ENCODE measurements at regions not wholly inside any gene's neighbourhood (a gene's known extent, or its start where the extent isn't known, plus 50 kb on each side); places are given as distances from the start of the nearest gene placed in this dataset.

- no peak overlapping the region for H3K14ac ChIP-seq (ENCODE audit: insufficient read depth, low read length)
- no peak overlapping the region for H2BK12ac ChIP-seq (ENCODE audit: insufficient read length, low read depth, low read length)
- Mint-ChIP-seq H3K27me3 (ENCODE audit: low read depth) (no peaks in the 10 kb centered on the region; the same call in 1 of the 2 replicates), H3K27ac (no peak overlapping the region), H3K4me3 (no peak overlapping the region), H3K9me3 (no peaks in the 10 kb centered on the region), H3K36me3 (ENCODE audit: insufficient read depth in 1 of 3, low read depth in 3 of 3) (no peaks in the 10 kb centered on the region), H3K4me1 (no peaks in the 10 kb centered on the region)
- H3K79me2 ChIP-seq (ENCODE audit: insufficient read depth, low read length), result no peaks in the 10 kb centered on the region
- H3K9me3 ChIP-seq (ENCODE audit: control insufficient read depth, low read depth, low read length), result no peaks in the 10 kb centered on the region
- no peak overlapping the region for H3K4ac ChIP-seq (ENCODE audit: low read depth, low read length)
- no peak overlapping the region for H4K91ac ChIP-seq (ENCODE audit: insufficient read length, low read depth, low read length)
- no peak overlapping the region for H3K4me2 ChIP-seq (ENCODE audit: insufficient read depth, insufficient read length, low read length)
- H3K23ac ChIP-seq (ENCODE audit: insufficient read length, low read depth, low read length), result no peak overlapping the region
- H4K8ac ChIP-seq (replicated peaks; ENCODE audit: insufficient read length, low read depth, low read length), result no peak overlapping the region
- no peak overlapping the region for H3K9ac ChIP-seq (ENCODE audit: extremely low read depth, insufficient read length, low read length)
- no peak overlapping the region for H3K27ac ChIP-seq (ENCODE audit: insufficient read length, low read depth, low read length)
- H3K79me1 ChIP-seq (ENCODE audit: insufficient read depth, low read depth, low read length, poor library complexity, severe bottlenecking), result no peaks in the 10 kb centered on the region
- no peak overlapping the region for H3T11ph ChIP-seq (ENCODE audit: low read length)
- no peaks in the 10 kb centered on the region for H3K23me2 ChIP-seq (ENCODE audit: insufficient read length, low read depth, low read length, poor library complexity, severe bottlenecking)
- no peak overlapping the region for H2BK20ac ChIP-seq (ENCODE audit: low read depth, low read length, poor library complexity, severe bottlenecking)
- H3K18ac ChIP-seq (ENCODE audit: insufficient read length, low read depth, low read length), result no peak overlapping the region
- WGBS (ENCODE audit: extremely low coverage, insufficient read length, low lambda C conversion rate), result no CpG with 5 or more reads among the region's 4 CpGs
- H3K56ac ChIP-seq (ENCODE audit: insufficient read length, low read depth, low read length), result no peak overlapping the region
- no peak overlapping the region for H2AK5ac ChIP-seq (ENCODE audit: insufficient read length, low read length)
- H2AFZ ChIP-seq (ENCODE audit: low read length), result no peak overlapping the region
- H4K20me1 ChIP-seq (ENCODE audit: control insufficient read depth, insufficient read depth, insufficient read length), result no peaks in the 10 kb centered on the region
- DNase-seq, result no peak
- no peak overlapping the region for H2BK5ac ChIP-seq (ENCODE audit: insufficient read length, low read length)
- H4K5ac ChIP-seq (ENCODE audit: insufficient read length, low read depth, low read length), result no peak overlapping the region
- no peaks in the 10 kb centered on the region for H3K4me1 ChIP-seq (ENCODE audit: insufficient read depth, low read length)
- no peak overlapping the region for H2BK15ac ChIP-seq (ENCODE audit: low read depth, low read length)
- no peaks in the 10 kb centered on the region; the same call in none of the 2 replicates for H3K27me3 ChIP-seq (ENCODE audit: insufficient read depth, low read length)
- H2BK120ac ChIP-seq (ENCODE audit: low read depth, low read length, poor library complexity, severe bottlenecking), result no peak overlapping the region
- no peak for TF ChIP-seq CTCF (conservative IDR thresholded peaks at IDR 0.05)
Measured at GRCh38 chr5:42876375-42876844, 64.7 kb upstream of the SELENOP start.

Measured in H9 (cell line).